Keratinocyte (primary cell): ENCODE measurements at regions not wholly inside any gene's neighbourhood (a gene's known extent, or its start where the extent isn't known, plus 50 kb on each side); places are given as distances from the start of the nearest gene placed in this dataset.

Source experiments
- DNase-seq: peaks from one replicate; pipeline ENCODE4 v3.0.0-alpha.2; 2011; ENCODE audit warnings: low read depth, missing footprints, low spot score
- FAIRE-seq: peaks from 2 replicates; lab custom pipeline; 2011; peaks lifted over from hg19 to GRCh38; lab: Jason Lieb, UNC
- H2AFZ ChIP-seq: 2 replicates; pipeline ENCODE4 v1.6.0; 2012; ENCODE audit warnings: low read length, control low read depth, inconsistent platforms; ENCODE audit not compliant: control insufficient read depth
- H3K27ac ChIP-seq: 2 replicates; pipeline ENCODE4 v1.5.1; 2011; ENCODE audit warnings: low read length; ENCODE audit not compliant: control insufficient read depth, insufficient read depth
- H3K27me3 ChIP-seq: 3 replicates; pipeline ENCODE4 v1.6.0; 2011; ENCODE audit warnings: low read length; ENCODE audit not compliant: control insufficient read depth, insufficient read depth; ENCODE audit errors: extremely low read depth
- H3K36me3 ChIP-seq, 2 experiments: 2 replicates in 1 of 2; 3 replicates in 1 of 2; pipeline ENCODE4 v1.5.1; 2011; ENCODE audit warnings: low read length in 2 of 2, mild to moderate bottlenecking in 1 of 2; ENCODE audit not compliant: control insufficient read depth in 2 of 2, insufficient read depth in 2 of 2; ENCODE audit errors: extremely low read depth in 1 of 2
- H3K4me1 ChIP-seq: 3 replicates; pipeline ENCODE4 v1.5.1; 2011; ENCODE audit warnings: low read length; ENCODE audit not compliant: control insufficient read depth, insufficient read depth; ENCODE audit errors: extremely low read depth
- H3K4me2 ChIP-seq: 3 replicates; pipeline ENCODE4 v1.6.0; 2011; ENCODE audit warnings: low read depth, low read length; ENCODE audit not compliant: control insufficient read depth, insufficient read depth; ENCODE audit errors: extremely low read depth
- H3K4me3 ChIP-seq, 3 experiments: fragments of 200-600 bp in 1 of 3; sonication (generic) in 1 of 3; 2 replicates in 2 of 3; 3 replicates in 1 of 3; pipeline ENCODE4 v1.5.1; 2011 to 2016; ENCODE audit warnings: low read length in 3 of 3, mild to moderate bottlenecking in 3 of 3, control low read depth in 2 of 3, inconsistent platforms in 1 of 3, low read depth in 1 of 3, mixed read lengths in 1 of 3, mixed run types in 1 of 3, moderate library complexity in 1 of 3; ENCODE audit not compliant: control insufficient read depth in 2 of 3, insufficient read depth in 2 of 3; ENCODE audit errors: extremely low read depth in 1 of 3
- H3K79me2 ChIP-seq: 2 replicates; pipeline ENCODE4 v1.6.0; 2012; ENCODE audit warnings: low read length; ENCODE audit not compliant: control insufficient read depth, insufficient read depth
- H3K9ac ChIP-seq: 3 replicates; pipeline ENCODE4 v1.6.0; 2011; ENCODE audit warnings: low read length; ENCODE audit not compliant: control insufficient read depth, insufficient read depth; ENCODE audit errors: extremely low read depth
- H3K9me1 ChIP-seq: 3 replicates; pipeline ENCODE4 v1.6.0; 2011; ENCODE audit warnings: low read length; ENCODE audit not compliant: control insufficient read depth, insufficient read depth; ENCODE audit errors: extremely low read depth
- H3K9me3 ChIP-seq: 2 replicates; pipeline ENCODE4 v1.5.1; 2012; ENCODE audit warnings: low read depth, low read length; ENCODE audit not compliant: control insufficient read depth
- H4K20me1 ChIP-seq: 3 replicates; pipeline ENCODE4 v1.6.0; 2011; ENCODE audit warnings: low read length; ENCODE audit not compliant: control insufficient read depth, insufficient read depth; ENCODE audit errors: extremely low read depth
- CTCF ChIP-seq, 3 experiments: IDR thresholded peaks in 1 of 3; conservative IDR thresholded peaks in 1 of 3; optimal IDR thresholded peaks in 1 of 3; 2 replicates in 2 of 3; 3 replicates in 1 of 3; pipeline versions ENCODE3 to v1.5.1; 2011; ENCODE audit warnings: low read length in 3 of 3, mild to moderate bottlenecking in 3 of 3, moderate library complexity in 2 of 3, control low read depth in 1 of 3, inconsistent platforms in 1 of 3; ENCODE audit not compliant: insufficient read depth in 2 of 3; ENCODE audit errors: extremely low read depth in 1 of 3
- EZH2 ChIP-seq: IDR thresholded peaks from one replicate; pipeline ENCODE4 v1.6.1; 2012; ENCODE audit warnings: inconsistent platforms, mild to moderate bottlenecking, low read length, moderate library complexity
- dilution Hi-C: fragments of 300-500 bp; cut with MboI; formaldehyde crosslinking; loops from one replicate; pipeline ENCODE4 v1.7.0; 2020; ENCODE audit warnings: low sequenced_read_pairs; ENCODE audit not compliant: extremely low pct_ligation_motif_present

GRCh38 chr17:72340836-72341235 lies 220.0 kb downstream of the SOX9 start:
- Histone ChIP-seq H3K36me3 (no peaks in the 10 kb centered on the region), H4K20me1 (no peaks in the 10 kb centered on the region), H3K27me3 (peaks cover 2% of the 10 kb centered on the region), H3K9me3 (no peaks in the 10 kb centered on the region), H3K9ac (no peak overlapping the region), H2AFZ (no peak overlapping the region), H3K4me2 (no peak overlapping the region), H3K4me1 (peaks cover 12% of the 10 kb centered on the region), H3K9me1 (no peaks in the 10 kb centered on the region), H3K4me3 (no peak overlapping the region), H3K27ac (no peak overlapping the region), H3K79me2 (no peaks in the 10 kb centered on the region)
- no peak for DNase-seq
- no peak for FAIRE-seq
- dilution Hi-C loops, result no loop called here
- TF ChIP-seq CTCF (optimal IDR thresholded peaks at IDR 0.05 in 1 of 3, IDR thresholded peaks at IDR 0.05 in 1 of 3, conservative IDR thresholded peaks at IDR 0.05 in 1 of 3; ENCODE audit: extremely low read depth in 1 of 3, insufficient read depth in 2 of 3, low read length in 3 of 3) (no peak), EZH2 (no peak)

GRCh38 chr17:72342061-72342460 lies 221.2 kb downstream of the SOX9 start:
- H3K27me3 ChIP-seq, result no peaks in the 10 kb centered on the region
- no peak for FAIRE-seq
- H3K27ac ChIP-seq, result no peak overlapping the region
- H4K20me1 ChIP-seq, result no peaks in the 10 kb centered on the region
- H3K36me3 ChIP-seq, result no peaks in the 10 kb centered on the region
- H2AFZ ChIP-seq, result no peak overlapping the region
- TF ChIP-seq CTCF (optimal IDR thresholded peaks at IDR 0.05 in 1 of 3, IDR thresholded peaks at IDR 0.05 in 1 of 3, conservative IDR thresholded peaks at IDR 0.05 in 1 of 3; ENCODE audit: extremely low read depth in 1 of 3, insufficient read depth in 2 of 3, low read length in 3 of 3) (no peak), EZH2 (no peak)
- H3K9me1 ChIP-seq, result no peaks in the 10 kb centered on the region
- H3K4me1 ChIP-seq, result peaks cover 12% of the 10 kb centered on the region
- H3K4me3 ChIP-seq, result no peak overlapping the region
- H3K9me3 ChIP-seq, result no peaks in the 10 kb centered on the region
- no peaks in the 10 kb centered on the region for H3K79me2 ChIP-seq
- H3K4me2 ChIP-seq, result no peak overlapping the region
- DNase-seq, result no peak
- H3K9ac ChIP-seq, result no peak overlapping the region
- dilution Hi-C loops, result no loop called here
